ENCODE measurements at regions not wholly inside any gene's neighbourhood (a gene's known extent, or its start where the extent isn't known, plus 50 kb on each side); places are given as distances from the start of the nearest gene placed in this dataset.
"Not testable (repeated sequence)": the region's sequence is repeated elsewhere in the genome, so short reads cannot be mapped to it uniquely, and the experiment has no call there.

DNA sequence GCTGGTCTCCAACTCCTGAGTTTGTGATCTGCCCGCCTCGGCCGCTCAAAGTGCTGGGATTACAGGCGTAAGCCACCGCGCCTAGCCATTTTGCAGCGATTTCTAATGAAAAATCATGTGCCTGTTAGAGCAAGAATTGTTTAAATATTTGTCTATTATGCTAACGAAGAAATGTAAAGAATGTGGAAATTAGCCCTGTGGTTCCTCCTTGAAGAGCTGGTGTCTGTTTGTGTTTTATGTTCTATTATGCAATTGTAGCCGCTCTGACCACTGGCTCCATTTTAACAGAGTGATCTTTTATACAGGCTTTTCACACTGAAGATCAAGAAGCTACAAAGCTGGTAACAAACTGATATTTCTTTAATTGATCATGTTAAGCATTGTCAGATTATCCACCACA is 217.3 kb downstream of the USP22 start:
- Histone ChIP-seq H3K27ac (ENCODE audit: low read depth, low read length) (no peak overlapping the region), H3K9me3 (ENCODE audit: control insufficient read depth in 1 of 2, insufficient read depth in 1 of 2, low read depth in 1 of 2, low read length in 2 of 2) (no peaks in the 10 kb centered on the region), H3K9ac (ENCODE audit: low read length) (no peak overlapping the region), H3K4me2 (ENCODE audit: low read length) (no peak overlapping the region), H3K79me2 (ENCODE audit: insufficient read depth, low read length) (no peaks in the 10 kb centered on the region), H3K4me1 (ENCODE audit: control insufficient read depth in 1 of 2, insufficient read depth in 2 of 2, low read length in 2 of 2) (no peaks in the 10 kb centered on the region), H4K20me1 (ENCODE audit: insufficient read depth) (no peaks in the 10 kb centered on the region), H3K36me3 (ENCODE audit: control insufficient read depth in 1 of 2, insufficient read depth in 2 of 2, low read length in 2 of 2) (no peaks in the 10 kb centered on the region), H3K4me3 (replicated peaks in 1 of 2; ENCODE audit: low read depth in 1 of 2, low read length in 2 of 2) (no peak overlapping the region), H3K9me2 (ENCODE audit: insufficient read depth) (no peaks in the 10 kb centered on the region), H3K27me3 (ENCODE audit: insufficient read depth, low read length) (no peaks in the 10 kb centered on the region), H2AFZ (ENCODE audit: low read depth, low read length, poor library complexity, severe bottlenecking) (no peak overlapping the region)
- ATAC-seq = no peak
- ChIA-PET POLR2A (no interaction called here), RAD21 (ENCODE audit: low non-redundant PET in 1 of 2, low total read pairs in 2 of 2, uncharacterized antibody in 2 of 2, unreplicated experiment in 2 of 2) (no interaction called here), CTCF (no interaction called here)
- BruUV-seq (replicated peaks) = no TSS peak
- no peak for DNase-seq (ENCODE audit: low read depth, low spot score)
- intact Hi-C loops (cut with micrococcal nuclease) = no loop called here
- no peak for TF ChIP-seq EZH2phosphoT487 (IDR thresholded peaks at IDR 0.05; ENCODE audit: borderline replicate concordance)

DNA sequence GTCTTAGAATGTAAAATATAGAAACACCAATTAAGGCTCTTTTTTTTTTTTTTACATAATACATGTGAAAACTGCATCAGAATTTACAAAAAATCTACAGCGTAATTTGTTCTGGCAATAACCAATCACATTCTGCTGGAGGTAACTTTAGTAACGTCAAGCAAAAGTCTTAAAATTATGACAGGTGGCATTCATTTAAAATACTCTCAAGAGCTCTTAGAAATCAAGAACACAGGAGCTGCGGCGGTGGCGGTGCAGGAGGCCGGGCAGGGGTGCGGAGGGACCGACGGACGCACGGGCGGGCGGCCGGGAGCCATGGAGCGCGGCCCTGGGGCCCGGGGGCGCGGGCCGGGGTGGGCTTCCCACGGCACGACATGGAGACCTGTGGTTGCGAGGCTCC is 202.4 kb downstream of the USP22 start:
- H3K4me3 ChIP-seq (replicated peaks in 1 of 2; ENCODE audit: low read depth in 1 of 2, low read length in 2 of 2); H3K36me3 ChIP-seq (ENCODE audit: control insufficient read depth in 1 of 2, insufficient read depth in 2 of 2, low read length in 2 of 2); intact Hi-C loops (cut with micrococcal nuclease); RAD21 ChIA-PET (ENCODE audit: low non-redundant PET in 1 of 2, low total read pairs in 2 of 2, uncharacterized antibody in 2 of 2, unreplicated experiment in 2 of 2); H2AFZ ChIP-seq (ENCODE audit: low read depth, low read length, poor library complexity, severe bottlenecking); H3K79me2 ChIP-seq (ENCODE audit: insufficient read depth, low read length); H3K9ac ChIP-seq (ENCODE audit: low read length); H3K9me3 ChIP-seq (ENCODE audit: control insufficient read depth in 1 of 2, insufficient read depth in 1 of 2, low read depth in 1 of 2, low read length in 2 of 2); H3K4me1 ChIP-seq (ENCODE audit: control insufficient read depth in 1 of 2, insufficient read depth in 2 of 2, low read length in 2 of 2); POLR2A ChIA-PET; DNase-seq (ENCODE audit: low read depth, low spot score); H3K27ac ChIP-seq (ENCODE audit: low read depth, low read length); H3K4me2 ChIP-seq (ENCODE audit: low read length); H3K9me2 ChIP-seq (ENCODE audit: insufficient read depth); ATAC-seq; CTCF ChIA-PET; H3K27me3 ChIP-seq (ENCODE audit: insufficient read depth, low read length); H4K20me1 ChIP-seq (ENCODE audit: insufficient read depth); BruUV-seq (replicated peaks): not testable (repeated sequence)

DNA sequence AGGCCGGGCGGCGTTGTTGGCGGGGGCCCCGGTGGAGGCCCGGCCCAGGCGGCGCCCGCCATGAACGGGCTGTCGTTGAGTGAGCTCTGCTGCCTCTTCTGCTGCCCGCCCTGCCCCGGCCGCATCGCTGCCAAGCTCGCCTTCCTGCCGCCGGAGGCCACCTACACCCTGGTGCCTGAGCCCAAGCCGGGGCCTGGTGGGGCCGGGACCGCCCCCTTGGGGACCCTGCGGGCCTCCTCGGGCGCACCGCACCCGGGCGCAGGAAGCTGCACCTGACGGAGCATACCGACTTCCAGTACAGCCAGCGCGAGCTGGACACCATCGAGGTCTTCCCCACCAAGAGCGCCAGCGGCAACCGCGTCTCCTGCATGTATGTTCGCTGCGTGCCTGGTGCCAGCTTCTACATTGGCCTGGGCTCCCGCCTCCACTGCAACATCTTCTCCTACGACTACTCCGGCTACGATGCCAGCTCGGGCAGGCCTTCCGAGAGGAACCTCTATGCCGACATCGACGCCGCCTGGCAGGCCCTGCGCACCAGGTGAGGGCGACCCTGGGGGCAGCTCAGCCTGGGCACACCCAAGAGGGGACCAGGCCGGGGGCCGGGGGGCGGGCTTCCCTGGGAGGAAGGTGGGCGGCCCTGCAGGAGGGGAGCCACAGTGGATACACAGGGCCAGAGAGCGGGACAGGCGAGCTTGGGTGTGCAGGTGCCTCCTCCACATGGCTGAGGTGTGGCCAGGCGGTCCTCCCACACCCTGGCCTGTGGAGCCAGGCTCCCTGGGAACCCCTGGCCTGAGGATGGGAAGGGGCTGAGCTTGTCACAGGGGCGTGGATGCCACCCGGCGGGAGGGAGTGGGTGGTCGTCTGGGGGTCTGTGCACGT is 201.6 kb downstream of the USP22 start:
- POLR2A ChIA-PET; H3K36me3 ChIP-seq (ENCODE audit: control insufficient read depth in 1 of 2, insufficient read depth in 2 of 2, low read length in 2 of 2); H3K9ac ChIP-seq (ENCODE audit: low read length); H3K27me3 ChIP-seq (ENCODE audit: insufficient read depth, low read length); DNase-seq (ENCODE audit: low read depth, low spot score); RAD21 ChIA-PET (ENCODE audit: low non-redundant PET in 1 of 2, low total read pairs in 2 of 2, uncharacterized antibody in 2 of 2, unreplicated experiment in 2 of 2); H2AFZ ChIP-seq (ENCODE audit: low read depth, low read length, poor library complexity, severe bottlenecking); H3K4me1 ChIP-seq (ENCODE audit: control insufficient read depth in 1 of 2, insufficient read depth in 2 of 2, low read length in 2 of 2); H3K4me3 ChIP-seq (replicated peaks in 1 of 2; ENCODE audit: low read depth in 1 of 2, low read length in 2 of 2); intact Hi-C loops (cut with micrococcal nuclease); H3K9me3 ChIP-seq (ENCODE audit: control insufficient read depth in 1 of 2, insufficient read depth in 1 of 2, low read depth in 1 of 2, low read length in 2 of 2); H3K79me2 ChIP-seq (ENCODE audit: insufficient read depth, low read length); H3K4me2 ChIP-seq (ENCODE audit: low read length); H3K27ac ChIP-seq (ENCODE audit: low read depth, low read length); H4K20me1 ChIP-seq (ENCODE audit: insufficient read depth); ATAC-seq; CTCF ChIA-PET; BruUV-seq (replicated peaks); H3K9me2 ChIP-seq (ENCODE audit: insufficient read depth): not testable (repeated sequence)

DNA sequence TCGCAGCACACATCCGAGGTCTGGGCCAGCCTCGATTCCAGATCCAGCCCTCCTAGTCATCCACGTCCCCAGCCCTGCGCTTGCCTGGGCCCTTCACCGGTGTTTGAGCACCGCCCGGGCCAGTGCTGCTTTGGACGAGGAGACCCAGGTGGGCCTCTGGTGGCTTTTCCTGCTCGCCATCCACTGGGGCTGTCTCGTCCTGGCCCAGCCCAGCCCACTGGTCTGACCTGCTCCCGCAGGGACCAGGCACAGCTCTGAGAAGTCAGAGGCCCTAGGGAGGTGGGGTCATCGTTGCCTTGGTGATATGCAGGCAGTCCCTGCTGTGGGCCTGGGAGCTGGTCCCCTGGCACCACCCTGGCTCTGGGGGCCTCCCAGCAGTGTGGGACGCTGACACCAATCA is 200.8 kb downstream of the USP22 start:
- H3K4me1 ChIP-seq (ENCODE audit: control insufficient read depth in 1 of 2, insufficient read depth in 2 of 2, low read length in 2 of 2); H3K36me3 ChIP-seq (ENCODE audit: control insufficient read depth in 1 of 2, insufficient read depth in 2 of 2, low read length in 2 of 2); H2AFZ ChIP-seq (ENCODE audit: low read depth, low read length, poor library complexity, severe bottlenecking); H3K79me2 ChIP-seq (ENCODE audit: insufficient read depth, low read length); H3K9ac ChIP-seq (ENCODE audit: low read length); DNase-seq (ENCODE audit: low read depth, low spot score); BruUV-seq (replicated peaks); ATAC-seq; H3K4me3 ChIP-seq (replicated peaks in 1 of 2; ENCODE audit: low read depth in 1 of 2, low read length in 2 of 2); H4K20me1 ChIP-seq (ENCODE audit: insufficient read depth); H3K9me3 ChIP-seq (ENCODE audit: control insufficient read depth in 1 of 2, insufficient read depth in 1 of 2, low read depth in 1 of 2, low read length in 2 of 2); RAD21 ChIA-PET (ENCODE audit: low non-redundant PET in 1 of 2, low total read pairs in 2 of 2, uncharacterized antibody in 2 of 2, unreplicated experiment in 2 of 2); H3K4me2 ChIP-seq (ENCODE audit: low read length); H3K27ac ChIP-seq (ENCODE audit: low read depth, low read length); H3K9me2 ChIP-seq (ENCODE audit: insufficient read depth); intact Hi-C loops (cut with micrococcal nuclease); H3K27me3 ChIP-seq (ENCODE audit: insufficient read depth, low read length); CTCF ChIA-PET; POLR2A ChIA-PET: not testable (repeated sequence)

All from HCT116 (cell line).